HG03095 (cell line): ENCODE measurements at regions not wholly inside any gene's neighbourhood (a gene's known extent, or its start where the extent isn't known, plus 50 kb on each side); places are given as distances from the start of the nearest gene placed in this dataset.

Experiments
- ATAC-seq: cut with Tn5 transposase; IDR thresholded peaks from one replicate; pipeline ENCODE4 v1.9.1; 2021; ENCODE audit warnings: moderate library complexity; ENCODE audit not compliant: unreplicated experiment

- ATAC-seq = no peak
These were observed 648.3 kb upstream of the CFAP20DC start for GRCh38 chr3:59698091-59698490.

- no peak for ATAC-seq
These were observed 647.0 kb upstream of the CFAP20DC start for GRCh38 chr3:59696783-59697182.

- ATAC-seq = no peak
These were observed 646.0 kb upstream of the CFAP20DC start for GRCh38 chr3:59695860-59696259.

GRCh38 chr3:59692117-59692516, 642.3 kb upstream of the CFAP20DC start:
- ATAC-seq = no peak

- ATAC-seq = no peak
These were observed 641.1 kb upstream of the CFAP20DC start for GRCh38 chr3:59690886-59691285.

GRCh38 chr3:59688636-59689035, 638.8 kb upstream of the CFAP20DC start:
- ATAC-seq = no peak

- ATAC-seq = no peak
These were observed 635.6 kb upstream of the CFAP20DC start for GRCh38 chr3:59685432-59685831.

GRCh38 chr3:59684766-59685165, 634.9 kb upstream of the CFAP20DC start:
- no peak for ATAC-seq

- no peak for ATAC-seq
These were observed 631.1 kb upstream of the CFAP20DC start for GRCh38 chr3:59680919-59681318.

- no peak for ATAC-seq
These were observed 628.2 kb upstream of the CFAP20DC start for GRCh38 chr3:59677747-59678702.

GRCh38 chr3:59675495-59675894, 625.7 kb upstream of the CFAP20DC start:
- no peak for ATAC-seq

GRCh38 chr3:59663076-59663850, 613.4 kb upstream of the CFAP20DC start:
- no peak for ATAC-seq

- no peak for ATAC-seq
These were observed 611.2 kb upstream of the CFAP20DC start for GRCh38 chr3:59660852-59661625.

GRCh38 chr3:59660376-59660775, 610.6 kb upstream of the CFAP20DC start:
- no peak for ATAC-seq

GRCh38 chr3:59659755-59660154, 609.9 kb upstream of the CFAP20DC start:
- ATAC-seq = no peak

- ATAC-seq = no peak
These were observed 609.0 kb upstream of the CFAP20DC start for GRCh38 chr3:59658866-59659265.

- no peak for ATAC-seq
These were observed 608.4 kb upstream of the CFAP20DC start for GRCh38 chr3:59658274-59658673.

GRCh38 chr3:59655418-59656015, 605.7 kb upstream of the CFAP20DC start:
- ATAC-seq = no peak

- ATAC-seq = no peak
These were observed 604.9 kb upstream of the CFAP20DC start for GRCh38 chr3:59654480-59655417.

- no peak for ATAC-seq
These were observed 604.3 kb upstream of the CFAP20DC start for GRCh38 chr3:59654123-59654479.
